HCT116 (cell line): ENCODE measurements at regions not wholly inside any gene's neighbourhood (a gene's known extent, or its start where the extent isn't known, plus 50 kb on each side); places are given as distances from the start of the nearest gene placed in this dataset.

ENCODE experiments used
- ATAC-seq: fragments of 200-7000 bp; cut with Tn5 transposase; 2 replicates; pipeline ENCODE4 v1.9.1; 2020; ENCODE audit warnings: mild to moderate bottlenecking, moderate library complexity
- BruUV-seq: library from RNA; stranded (reverse); fragments of 400-500 nt; replicated peaks from 2 replicates; lab custom pipeline; 2021; lab: Mats Ljungman, UMichigan
- CTCF ChIA-PET: fragments of 300-600 bp; sonication (Branson Sonifier 250); formaldehyde crosslinking; loops from one replicate; lab custom pipeline; 2021; ENCODE audit warnings: antibody characterized with exemption; lab: Charles Lee
- POLR2A ChIA-PET: fragments of 300-600, 350-600 bp; sonication (Branson Sonifier 250); formaldehyde crosslinking; loops from one replicate; lab custom pipeline; 2021; ENCODE audit warnings: antibody characterized with exemption; lab: Charles Lee
- RAD21 ChIA-PET, 2 experiments: fragments of 300-600 bp; sonication (Branson Sonifier 250); formaldehyde crosslinking; loops; one replicate each; lab custom pipeline; 2023; ENCODE audit warnings: low total read pairs in 2 of 2; ENCODE audit not compliant: uncharacterized antibody in 2 of 2, unreplicated experiment in 2 of 2, low non-redundant PET in 1 of 2; lab: Charles Lee
- DNase-seq: peaks from one replicate; pipeline ENCODE4 v3.0.0-alpha.2; 2010; ENCODE audit warnings: low read depth, low spot score
- H2AFZ ChIP-seq: fragments of 200-600 bp; shearing (Covaris generic), sonication (generic); 2 replicates; pipeline ENCODE4 v1.6.1; 2017; ENCODE audit warnings: low read depth, mixed run types, mixed read lengths, antibody characterized with exemption, low read length; ENCODE audit not compliant: poor library complexity, severe bottlenecking
- H3K27ac ChIP-seq: 2 replicates; pipeline ENCODE4 v1.5.1; 2012; ENCODE audit warnings: low read depth, low read length
- H3K27me3 ChIP-seq: fragments of 200-600 bp; sonication (generic); 2 replicates; pipeline ENCODE4 v1.6.1; 2016; ENCODE audit warnings: mixed run types, low read length, mixed read lengths; ENCODE audit not compliant: insufficient read depth
- H3K36me3 ChIP-seq, 2 experiments: fragments of 200-500 bp in 1 of 2; fragments of 200-600 bp in 1 of 2; sonication (Bioruptor generic) in 1 of 2; sonication (generic) in 1 of 2; 2 replicates each; pipeline versions ENCODE4 v1.5.1 to v1.6.1; 2014 to 2016; ENCODE audit warnings: low read length in 2 of 2, inconsistent platforms in 1 of 2, mixed read lengths in 1 of 2, mixed run types in 1 of 2; ENCODE audit not compliant: insufficient read depth in 2 of 2, control insufficient read depth in 1 of 2
- H3K4me1 ChIP-seq, 2 experiments: fragments of 200-600 bp in 1 of 2; sonication (generic) in 1 of 2; 2 replicates each; pipeline versions ENCODE4 v1.5.1 to v1.6.1; 2012 to 2017; ENCODE audit warnings: low read length in 2 of 2, inconsistent platforms in 1 of 2, mild to moderate bottlenecking in 1 of 2, mixed read lengths in 1 of 2, mixed run types in 1 of 2, moderate library complexity in 1 of 2; ENCODE audit not compliant: insufficient read depth in 2 of 2, control insufficient read depth in 1 of 2
- H3K4me2 ChIP-seq: fragments of 200-600 bp; sonication (generic); 2 replicates; pipeline ENCODE4 v1.6.1; 2017; ENCODE audit warnings: mixed run types, low read length, mixed read lengths
- H3K4me3 ChIP-seq, 2 experiments: fragments of 200-600 bp in 1 of 2; sonication (generic) in 1 of 2; replicated peaks in 1 of 2; 2 replicates each; pipeline ENCODE4 v1.5.1; 2011 to 2016; ENCODE audit warnings: low read length in 2 of 2, control low read depth in 1 of 2, low read depth in 1 of 2, mild to moderate bottlenecking in 1 of 2, mixed read lengths in 1 of 2, mixed run types in 1 of 2
- H3K79me2 ChIP-seq: fragments of 200-600 bp; sonication (generic); 2 replicates; pipeline ENCODE4 v1.6.1; 2017; ENCODE audit warnings: mild to moderate bottlenecking, mixed run types, low read length, moderate library complexity, mixed read lengths; ENCODE audit not compliant: insufficient read depth
- H3K9ac ChIP-seq: fragments of 200-600 bp; sonication (generic); 2 replicates; pipeline ENCODE4 v1.6.1; 2016; ENCODE audit warnings: low read length, mixed read lengths
- H3K9me2 ChIP-seq: fragments of 200-600 bp; sonication (generic), shearing (Covaris generic); 2 replicates; pipeline ENCODE4 v1.6.1; 2017; ENCODE audit warnings: mixed run types, mild to moderate bottlenecking, moderate library complexity; ENCODE audit not compliant: insufficient read depth
- H3K9me3 ChIP-seq, 2 experiments: fragments of 200-500 bp in 1 of 2; fragments of 200-600 bp in 1 of 2; sonication (Bioruptor generic) in 1 of 2; sonication (generic) in 1 of 2; 2 replicates each; pipeline ENCODE4 v1.6.1; 2014 to 2017; ENCODE audit warnings: low read length in 2 of 2, mixed read lengths in 2 of 2, inconsistent platforms in 1 of 2, low read depth in 1 of 2, mild to moderate bottlenecking in 1 of 2, mixed run types in 1 of 2, moderate library complexity in 1 of 2; ENCODE audit not compliant: control insufficient read depth in 1 of 2, insufficient read depth in 1 of 2
- H4K20me1 ChIP-seq: fragments of 200-600 bp; sonication (generic), shearing (Covaris generic); 2 replicates; pipeline ENCODE4 v1.6.1; 2017; ENCODE audit warnings: mixed run types, mild to moderate bottlenecking, moderate library complexity; ENCODE audit not compliant: insufficient read depth
- CBX3 ChIP-seq: IDR thresholded peaks from 2 replicates; pipeline ENCODE4 v1.6.1; 2012; ENCODE audit warnings: low read depth
- CTCF ChIP-seq, 3 experiments: fragments of 200-600 bp in 1 of 3; sonication (generic) in 1 of 3; IDR thresholded peaks in 2 of 3; conservative IDR thresholded peaks in 1 of 3; 2 replicates each; pipeline ENCODE4 v1.5.1; 2012 to 2017; ENCODE audit warnings: low read depth in 2 of 3, low read length in 2 of 3, antibody characterized with exemption in 1 of 3, borderline replicate concordance in 1 of 3, control low read depth in 1 of 3, mild to moderate bottlenecking in 1 of 3, mixed read lengths in 1 of 3, mixed run types in 1 of 3, moderate library complexity in 1 of 3; ENCODE audit not compliant: insufficient read depth in 1 of 3
- EGR1 ChIP-seq: IDR thresholded peaks from 2 replicates; pipeline ENCODE4 v1.6.1; 2012; ENCODE audit warnings: low read depth
- ELF1 ChIP-seq: IDR thresholded peaks from 2 replicates; pipeline ENCODE4 v1.6.1; 2012; ENCODE audit warnings: low read depth, borderline replicate concordance
- FOSL1 ChIP-seq: IDR thresholded peaks from 2 replicates; pipeline ENCODE4 v1.6.1; 2012; ENCODE audit warnings: low read depth
- MAX ChIP-seq: IDR thresholded peaks from 2 replicates; pipeline ENCODE4 v1.6.1; 2012
- POLR2AphosphoS5 ChIP-seq: IDR thresholded peaks from 2 replicates; pipeline ENCODE4 v1.6.1; 2011; ENCODE audit warnings: mild to moderate bottlenecking, low read depth, low read length, moderate library complexity
- RAD21 ChIP-seq: IDR thresholded peaks from 2 replicates; pipeline ENCODE4 v1.6.1; 2012; ENCODE audit warnings: low read depth, mild to moderate bottlenecking
- SIN3A ChIP-seq: IDR thresholded peaks from 2 replicates; pipeline ENCODE4 v1.6.1; 2012; ENCODE audit warnings: low read depth
- SP1 ChIP-seq: IDR thresholded peaks from 2 replicates; pipeline ENCODE4 v1.6.1; 2012; ENCODE audit warnings: low read depth
- ZBTB33 ChIP-seq: IDR thresholded peaks from 2 replicates; pipeline ENCODE4 v1.6.1; 2011; ENCODE audit warnings: mild to moderate bottlenecking, low read length, moderate library complexity; ENCODE audit not compliant: insufficient replicate concordance; ENCODE audit errors: extremely low read depth
- ZFX ChIP-seq: fragments of 450-650 bp; IDR thresholded peaks from 2 replicates; pipeline ENCODE4 v1.6.1; 2017
- ZNF274 ChIP-seq: fragments of 200-500 bp; sonication (Bioruptor generic); IDR thresholded peaks from 2 replicates; pipeline ENCODE4 v1.6.1; 2014; ENCODE audit warnings: mild to moderate bottlenecking, low read depth, low read length, inconsistent platforms
- intact Hi-C: fragments of 100-400 bp; cut with micrococcal nuclease; formaldehyde crosslinking; loops from 2 replicates; pipeline ENCODE4 v1.10.0; 2022

GRCh38 chr5:158537366-158537765 is 562.4 kb downstream of the EBF1 start:
- intact Hi-C loops, result no loop called here
- ChIA-PET CTCF (no interaction called here), RAD21 (no interaction called here), POLR2A (no interaction called here)
- TF ChIP-seq CBX3 (no peak), MAX (no peak), ZFX (no peak), SP1 (no peak), RAD21 (no peak), EGR1 (no peak), POLR2AphosphoS5 (no peak), ZNF274 (no peak), CTCF (IDR thresholded peaks at IDR 0.05 in 2 of 3, conservative IDR thresholded peaks at IDR 0.05 in 1 of 3; ENCODE audit: borderline replicate concordance in 1 of 3, insufficient read depth in 1 of 3, low read depth in 2 of 3, low read length in 2 of 3) (no peak), ELF1 (no peak), FOSL1 (no peak), ZBTB33 (no peak), SIN3A (no peak)
- BruUV-seq, result no TSS peak
- DNase-seq (no peak), ATAC-seq (no peak)
- Histone ChIP-seq H3K27me3 (peaks cover 14% of the 10 kb centered on the region), H4K20me1 (no peaks in the 10 kb centered on the region), H3K79me2 (no peaks in the 10 kb centered on the region), H2AFZ (no peak overlapping the region), H3K9me2 (no peaks in the 10 kb centered on the region), H3K4me3 (no peak overlapping the region), H3K9me3 (no peaks in the 10 kb centered on the region), H3K4me2 (no peak overlapping the region), H3K4me1 (no peaks in the 10 kb centered on the region), H3K36me3 (no peaks in the 10 kb centered on the region), H3K9ac (no peak overlapping the region), H3K27ac (no peak overlapping the region)
